HG02840 (cell line): ENCODE measurements at regions not wholly inside any gene's neighbourhood (a gene's known extent, or its start where the extent isn't known, plus 50 kb on each side); places are given as distances from the start of the nearest gene placed in this dataset.

Experiments
- ATAC-seq: cut with Tn5 transposase; IDR thresholded peaks from one replicate; pipeline ENCODE4 v1.9.1; 2021; ENCODE audit warnings: mild to moderate bottlenecking, moderate library complexity, moderate number of reproducible peaks; ENCODE audit not compliant: unreplicated experiment, low FRiP score

- ATAC-seq: no peak
Observed at GRCh38 chr7:46841248-46841647, 740.7 kb downstream of the TNS3 start.

GRCh38 chr7:46839651-46840050, 742.3 kb downstream of the TNS3 start:
- ATAC-seq: no peak

- no peak for ATAC-seq
Observed at GRCh38 chr7:46838463-46838862, 743.4 kb downstream of the TNS3 start.

- ATAC-seq: no peak
Observed at GRCh38 chr7:46835556-46835955, 746.4 kb downstream of the TNS3 start.

GRCh38 chr7:46834921-46835320, 747.0 kb downstream of the TNS3 start:
- ATAC-seq: no peak

GRCh38 chr7:46833197-46833596, 748.7 kb downstream of the TNS3 start:
- ATAC-seq: no peak

- ATAC-seq: no peak
Observed at GRCh38 chr7:46832136-46832535, 749.8 kb downstream of the TNS3 start.

GRCh38 chr7:46819819-46820218, 762.1 kb downstream of the TNS3 start:
- no peak for ATAC-seq

- no peak for ATAC-seq
Observed at GRCh38 chr7:46814516-46815250, 767.2 kb downstream of the TNS3 start.

- ATAC-seq: no peak
Observed at GRCh38 chr7:46812101-46812675, 769.7 kb downstream of the TNS3 start.

- ATAC-seq: no peak
Observed at GRCh38 chr7:46811529-46811928, 770.4 kb downstream of the TNS3 start.

- no peak for ATAC-seq
Observed at GRCh38 chr7:46810986-46811385, 770.9 kb downstream of the TNS3 start.

- no peak for ATAC-seq
Observed at GRCh38 chr7:46809886-46810285, 772.0 kb downstream of the TNS3 start.

- ATAC-seq: no peak
Observed at GRCh38 chr7:46806856-46807255, 775.1 kb downstream of the TNS3 start.

- no peak for ATAC-seq
Observed at GRCh38 chr7:46802479-46802878, 779.4 kb downstream of the TNS3 start.

- ATAC-seq: no peak
Observed at GRCh38 chr7:46791188-46791587, 790.7 kb downstream of the TNS3 start.

- no peak for ATAC-seq
Observed at GRCh38 chr7:46786995-46787394, 794.9 kb downstream of the TNS3 start.

- ATAC-seq: no peak
Observed at GRCh38 chr7:46786221-46786954, 795.5 kb downstream of the TNS3 start.

- no peak for ATAC-seq
Observed at GRCh38 chr7:46784732-46785131, 797.2 kb downstream of the TNS3 start.

GRCh38 chr7:46781901-46782439, 799.9 kb downstream of the TNS3 start:
- no peak for ATAC-seq

- no peak for ATAC-seq
Observed at GRCh38 chr7:46776790-46777189, 805.1 kb downstream of the TNS3 start.
